H9 (cell line): ENCODE measurements at regions not wholly inside any gene's neighbourhood (a gene's known extent, or its start where the extent isn't known, plus 50 kb on each side); places are given as distances from the start of the nearest gene placed in this dataset.
A peak's percentile ranks its signal among the peaks of the same experiment; 100 is the strongest.

Experiments
- DNase-seq: peaks from one replicate; pipeline ENCODE4 v3.0.0-alpha.2; 2017
- H2AFZ ChIP-seq: one replicate; pipeline ENCODE4 v1.6.1; 2013; ENCODE audit warnings: mild to moderate bottlenecking, low read length, control low read depth, moderate library complexity
- H2AK5ac ChIP-seq: 2 replicates; pipeline ENCODE4 v1.6.1; 2013; ENCODE audit warnings: low read length, control low read depth, mixed read lengths; ENCODE audit not compliant: insufficient read length
- H2BK120ac ChIP-seq: one replicate; pipeline ENCODE4 v1.6.1; 2013; ENCODE audit warnings: low read depth, mild to moderate bottlenecking, low read length, control low read depth, inconsistent platforms; ENCODE audit not compliant: poor library complexity, severe bottlenecking
- H2BK12ac ChIP-seq: 2 replicates; pipeline ENCODE4 v1.6.1; 2013; ENCODE audit warnings: low read length, control low read depth, mixed read lengths, low read depth; ENCODE audit not compliant: insufficient read length
- H2BK15ac ChIP-seq: 2 replicates; pipeline ENCODE4 v1.6.1; 2013; ENCODE audit warnings: low read depth, low read length, control low read depth
- H2BK20ac ChIP-seq: one replicate; pipeline ENCODE4 v1.6.1; 2013; ENCODE audit warnings: low read depth, mild to moderate bottlenecking, low read length, control low read depth, inconsistent platforms; ENCODE audit not compliant: poor library complexity, severe bottlenecking
- H2BK5ac ChIP-seq: 2 replicates; pipeline ENCODE4 v1.6.1; 2013; ENCODE audit warnings: low read length, control low read depth, mixed read lengths; ENCODE audit not compliant: insufficient read length
- H3K14ac ChIP-seq: 2 replicates; pipeline ENCODE4 v1.6.1; 2013; ENCODE audit warnings: low read length, control low read depth; ENCODE audit not compliant: insufficient read depth
- H3K18ac ChIP-seq: 2 replicates; pipeline ENCODE4 v1.6.1; 2013; ENCODE audit warnings: low read depth, mild to moderate bottlenecking, mixed read lengths, low read length, control low read depth; ENCODE audit not compliant: insufficient read length
- H3K23ac ChIP-seq: 2 replicates; pipeline ENCODE4 v1.6.1; 2013; ENCODE audit warnings: low read length, control low read depth, mixed read lengths, low read depth; ENCODE audit not compliant: insufficient read length
- H3K23me2 ChIP-seq: 2 replicates; pipeline ENCODE4 v1.6.1; 2013; ENCODE audit warnings: low read depth, mild to moderate bottlenecking, mixed read lengths, low read length, control low read depth; ENCODE audit not compliant: insufficient read length, poor library complexity, severe bottlenecking
- H3K27ac ChIP-seq: 2 replicates; pipeline ENCODE4 v1.5.1; 2013; ENCODE audit warnings: low read length, control low read depth, mixed read lengths, low read depth; ENCODE audit not compliant: insufficient read length
- H3K27me3 ChIP-seq: 2 replicates; pipeline ENCODE4 v1.6.1; 2013; ENCODE audit warnings: low read length, control low read depth, inconsistent platforms; ENCODE audit not compliant: insufficient read depth
- H3K4ac ChIP-seq: 2 replicates; pipeline ENCODE4 v1.6.1; 2013; ENCODE audit warnings: low read depth, mild to moderate bottlenecking, control low read depth, inconsistent platforms, low read length, moderate library complexity
- H3K4me1 ChIP-seq: 2 replicates; pipeline ENCODE4 v1.6.1; 2013; ENCODE audit warnings: low read length, control low read depth, inconsistent platforms; ENCODE audit not compliant: insufficient read depth
- H3K4me2 ChIP-seq: 2 replicates; pipeline ENCODE4 v1.6.1; 2013; ENCODE audit warnings: low read length, control low read depth, mixed read lengths; ENCODE audit not compliant: insufficient read length, insufficient read depth
- H3K56ac ChIP-seq: 2 replicates; pipeline ENCODE4 v1.6.1; 2013; ENCODE audit warnings: low read depth, mild to moderate bottlenecking, mixed read lengths, low read length, control low read depth; ENCODE audit not compliant: insufficient read length
- H3K79me1 ChIP-seq: 2 replicates; pipeline ENCODE4 v1.6.1; 2013; ENCODE audit warnings: low read depth, mild to moderate bottlenecking, moderate library complexity, low read length, control low read depth, inconsistent platforms; ENCODE audit not compliant: insufficient read depth, poor library complexity, severe bottlenecking
- H3K79me2 ChIP-seq: 2 replicates; pipeline ENCODE4 v1.6.1; 2013; ENCODE audit warnings: low read length, control low read depth, inconsistent platforms; ENCODE audit not compliant: insufficient read depth
- H3K9ac ChIP-seq: 2 replicates; pipeline ENCODE4 v1.6.1; 2013; ENCODE audit warnings: low read length, control low read depth, mixed read lengths; ENCODE audit not compliant: insufficient read length; ENCODE audit errors: extremely low read depth
- H3K9me3 ChIP-seq: one replicate; pipeline ENCODE4 v1.6.1; 2013; ENCODE audit warnings: low read depth, low read length, inconsistent platforms; ENCODE audit not compliant: control insufficient read depth
- H3T11ph ChIP-seq: one replicate; pipeline ENCODE4 v1.6.1; 2013; ENCODE audit warnings: mild to moderate bottlenecking, low read length, control low read depth, inconsistent platforms
- H4K20me1 ChIP-seq: one replicate; pipeline ENCODE4 v1.6.1; 2013; ENCODE audit not compliant: control insufficient read depth, insufficient read length, insufficient read depth
- H4K5ac ChIP-seq: 2 replicates; pipeline ENCODE4 v1.6.1; 2013; ENCODE audit warnings: low read depth, mild to moderate bottlenecking, mixed read lengths, low read length, control low read depth; ENCODE audit not compliant: insufficient read length
- H4K8ac ChIP-seq: replicated peaks from 2 replicates; pipeline ENCODE4 v1.6.1; 2013; ENCODE audit warnings: low read length, control low read depth, mixed read lengths, low read depth; ENCODE audit not compliant: insufficient read length
- H4K91ac ChIP-seq: 2 replicates; pipeline ENCODE4 v1.6.1; 2013; ENCODE audit warnings: low read depth, mild to moderate bottlenecking, moderate library complexity, mixed read lengths, low read length, control low read depth; ENCODE audit not compliant: insufficient read length
- H3K27ac Mint-ChIP-seq, 3 experiments: 2 replicates in 2 of 3; 3 replicates in 1 of 3; pipeline ENCODE4 v1.8.0; 2020 to 2021; ENCODE audit warnings: mixed read lengths in 3 of 3, mild to moderate bottlenecking in 1 of 3, moderate library complexity in 1 of 3
- H3K27me3 Mint-ChIP-seq: 2 replicates; pipeline ENCODE4 v1.8.0; 2021; ENCODE audit warnings: low read depth, mild to moderate bottlenecking, moderate library complexity, mixed read lengths
- H3K36me3 Mint-ChIP-seq, 3 experiments: 2 replicates in 2 of 3; 3 replicates in 1 of 3; pipeline ENCODE4 v1.8.0; 2020 to 2021; ENCODE audit warnings: low read depth in 3 of 3, mixed read lengths in 3 of 3; ENCODE audit not compliant: insufficient read depth in 1 of 3
- H3K4me1 Mint-ChIP-seq, 2 experiments: 2 replicates each; pipeline ENCODE4 v1.8.0; 2020; ENCODE audit warnings: mixed read lengths in 2 of 2
- H3K4me3 Mint-ChIP-seq, 2 experiments: 2 replicates in 1 of 2; 3 replicates in 1 of 2; pipeline ENCODE4 v1.8.0; 2020 to 2021; ENCODE audit warnings: mild to moderate bottlenecking in 2 of 2, mixed read lengths in 2 of 2, moderate library complexity in 1 of 2
- H3K9me3 Mint-ChIP-seq, 2 experiments: 2 replicates in 1 of 2; 3 replicates in 1 of 2; pipeline ENCODE4 v1.8.0; 2020; ENCODE audit warnings: mild to moderate bottlenecking in 2 of 2, mixed read lengths in 2 of 2, moderate library complexity in 1 of 2
- CTCF ChIP-seq: fragments of 200-600 bp; sonication (generic); conservative IDR thresholded peaks from 3 replicates; pipeline ENCODE4 v1.8.0; 2021; ENCODE audit warnings: antibody characterized with exemption, mild to moderate bottlenecking
- WGBS: extraction: QIAGEN DNeasy Blood & Tissue Kit; methylation state at CpG from one replicate; pipeline ENCODE4 v1.1.7; 2013; ENCODE audit warnings: missing lambda C conversion rate, low lambda C conversion rate, mixed read lengths; ENCODE audit not compliant: insufficient read length; ENCODE audit errors: extremely low coverage; 5-methylcytosine and 5-hydroxymethylcytosine counted together

- Histone ChIP-seq H2AFZ (no peak overlapping the region), H2BK12ac (peak overlapping the region; percentile 1), H4K5ac (no peak overlapping the region), H3K9me3 (no peaks in the 10 kb centered on the region), H2BK15ac (no peak overlapping the region), H3K18ac (no peak overlapping the region), H3T11ph (peak overlapping the region; percentile 30), H4K8ac (no peak overlapping the region), H2BK20ac (peak overlapping the region; percentile 45), H3K23me2 (no peaks in the 10 kb centered on the region), H3K79me2 (no peaks in the 10 kb centered on the region), H4K20me1 (no peaks in the 10 kb centered on the region), H4K91ac (no peak overlapping the region), H2BK5ac (no peak overlapping the region), H3K9ac (no peak overlapping the region), H3K56ac (no peak overlapping the region), H3K27me3 (no peaks in the 10 kb centered on the region), H3K27ac (no peak overlapping the region), H3K4me1 (peaks cover 7% of the 10 kb centered on the region; the same call in 1 of the 2 replicates), H2AK5ac (peak overlapping the region; percentile 85), H3K4ac (no peak overlapping the region), H2BK120ac (no peak overlapping the region), H3K4me2 (no peak overlapping the region), H3K79me1 (no peaks in the 10 kb centered on the region), H3K23ac (no peak overlapping the region), H3K14ac (no peak overlapping the region)
- no peak for TF ChIP-seq CTCF
- Mint-ChIP-seq H3K36me3 (peaks cover 0 to 1% (median 0%) of the 10 kb centered on the region in 3 experiments; a peak in 1 of 7 replicates), H3K4me1 (peaks cover 41 to 43% of the 10 kb centered on the region in 2 experiments), H3K27me3 (no peaks in the 10 kb centered on the region), H3K4me3 (no peak overlapping the region), H3K9me3 (no peaks in the 10 kb centered on the region; a peak in 1 of 5 replicates), H3K27ac (peak overlapping the region in 1 of 3 experiments; percentile 95; a peak in 3 of 7 replicates)
- DNase-seq = no peak
- WGBS = no CpG with 5 or more reads among the region's 1 CpG
Measured at GRCh38 chr1:68979891-68980290, 483.0 kb upstream of the DEPDC1 start.
